GM19023 (cell line): ENCODE measurements at regions not wholly inside any gene's neighbourhood (a gene's known extent, or its start where the extent isn't known, plus 50 kb on each side); places are given as distances from the start of the nearest gene placed in this dataset.

Experiments
- ATAC-seq: cut with Tn5 transposase; IDR thresholded peaks from one replicate; pipeline ENCODE4 v1.9.1; 2021; ENCODE audit warnings: mild to moderate bottlenecking, moderate library complexity; ENCODE audit not compliant: unreplicated experiment

DNA sequence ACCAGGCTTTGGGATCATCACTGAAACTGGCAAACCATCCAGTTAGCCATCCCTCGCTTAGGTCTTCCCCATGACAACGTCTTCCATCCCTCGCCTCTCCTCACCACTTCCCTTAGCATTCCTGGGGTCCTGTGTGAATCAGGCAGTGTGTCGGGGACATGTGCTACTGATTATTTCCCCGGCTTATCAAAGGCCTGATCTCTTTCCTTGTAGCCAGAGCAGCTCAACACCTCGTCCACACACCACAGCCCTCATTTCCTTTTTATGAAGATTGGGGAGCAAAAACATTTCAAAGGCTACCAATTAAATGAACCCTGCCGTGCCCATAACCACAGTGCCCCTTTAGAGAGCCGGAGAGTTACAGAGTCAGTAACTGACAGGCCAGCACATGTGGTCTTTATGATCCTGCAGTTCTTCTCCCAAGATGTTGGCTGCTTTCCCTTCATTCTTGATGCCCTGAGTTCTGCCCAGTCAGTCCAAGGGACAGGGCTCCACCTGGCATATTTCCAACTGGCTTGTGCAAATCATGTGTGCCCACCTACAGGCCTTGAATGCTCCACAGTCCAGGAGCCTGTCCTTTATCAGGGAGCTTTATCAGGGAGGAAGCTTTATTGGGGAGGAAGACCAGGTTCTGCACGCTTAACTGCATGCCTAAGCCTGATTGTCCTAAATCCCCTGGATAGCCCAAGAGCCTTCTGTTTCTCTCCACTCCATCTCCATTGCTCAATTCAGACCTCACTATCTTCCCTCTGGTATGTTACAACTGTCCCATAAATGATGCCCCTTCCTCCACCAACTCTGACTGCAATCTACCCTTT lies 343.1 kb downstream of the CYRIA start:
- no peak for ATAC-seq

DNA sequence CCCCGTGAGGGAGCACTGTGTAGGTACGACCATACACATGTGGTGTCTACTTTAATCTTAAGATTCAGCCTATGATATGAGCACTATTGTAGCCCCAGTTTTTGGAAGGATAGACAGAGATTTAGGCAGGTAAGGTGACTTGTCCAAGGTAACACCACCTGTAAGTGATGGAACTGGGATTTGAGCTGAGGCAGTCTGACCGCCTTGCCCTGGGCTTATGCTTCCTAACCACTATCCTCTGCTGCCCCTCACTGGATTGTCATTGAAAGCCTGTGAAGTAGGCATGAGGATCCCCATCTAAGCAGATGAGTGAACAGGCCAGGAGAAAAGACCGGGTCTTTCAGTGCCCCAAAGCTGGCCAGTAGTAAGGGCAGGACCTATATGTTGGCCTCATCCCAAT lies 343.8 kb downstream of the CYRIA start:
- no peak for ATAC-seq

DNA sequence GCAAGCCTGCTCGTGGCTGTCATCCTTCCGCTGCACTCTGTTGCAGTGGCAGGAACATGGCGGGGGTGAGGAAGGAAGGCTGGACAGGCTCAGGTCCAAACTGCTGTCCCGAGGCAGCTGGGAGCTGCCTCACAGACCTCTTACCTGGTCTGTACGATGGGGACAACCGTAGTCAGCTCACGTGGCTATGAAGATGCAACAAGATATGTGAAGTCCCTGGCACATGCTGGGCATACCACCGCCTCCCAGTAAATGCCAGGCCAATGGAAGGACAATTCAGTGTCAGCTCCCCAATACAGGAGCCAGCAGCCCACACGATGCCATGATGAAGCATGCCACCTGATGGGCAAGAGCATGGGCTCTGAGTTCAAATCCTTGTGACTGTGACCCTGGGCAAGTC lies 344.4 kb downstream of the CYRIA start:
- ATAC-seq = no peak

DNA sequence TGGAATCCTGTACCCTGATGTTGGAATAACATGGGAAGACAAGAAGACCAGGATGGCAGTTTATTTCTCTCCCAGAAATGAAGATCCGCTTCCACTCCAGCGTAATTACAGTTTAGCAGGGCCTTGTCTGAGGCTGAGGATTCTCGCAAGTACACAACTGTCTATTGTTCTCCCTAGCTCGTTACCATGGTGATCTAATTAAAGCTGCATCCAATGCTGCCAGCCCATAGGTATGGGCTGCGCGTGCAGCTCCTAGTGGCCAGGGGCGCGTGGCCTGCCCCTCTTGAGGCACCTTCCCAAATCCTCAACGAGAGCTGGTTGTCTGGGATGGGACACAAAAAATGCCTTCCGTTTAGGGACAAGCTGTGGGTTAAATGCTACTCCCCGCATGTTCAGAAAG lies 344.9 kb downstream of the CYRIA start:
- no peak for ATAC-seq

DNA sequence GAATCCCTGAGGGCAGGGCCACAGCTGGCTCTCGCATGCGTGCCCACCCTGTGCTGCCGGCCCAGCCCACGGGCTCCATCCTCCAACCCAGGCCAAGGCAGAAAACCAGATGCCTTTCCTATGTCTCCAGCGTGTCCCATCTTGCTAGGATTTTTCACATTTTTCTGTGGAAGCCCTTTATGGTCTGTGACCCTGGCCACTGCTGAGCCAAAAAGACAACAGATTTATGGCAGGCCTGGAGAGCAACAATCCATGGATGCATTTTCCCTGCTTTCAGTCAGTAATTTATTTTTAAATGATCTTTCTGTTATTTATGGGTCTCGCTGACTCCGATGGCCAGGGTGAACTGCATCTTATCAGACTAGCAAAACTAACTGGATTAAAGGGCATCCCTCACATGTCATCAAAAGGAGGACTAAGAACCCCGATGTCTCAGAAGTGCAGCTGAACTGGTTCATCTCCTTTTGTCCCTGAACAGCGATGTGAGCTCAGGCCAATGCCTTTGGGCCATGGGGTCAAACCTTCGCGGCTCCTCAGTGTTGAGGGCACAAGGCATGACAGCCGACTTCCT lies 346.0 kb downstream of the CYRIA start:
- ATAC-seq = no peak

DNA sequence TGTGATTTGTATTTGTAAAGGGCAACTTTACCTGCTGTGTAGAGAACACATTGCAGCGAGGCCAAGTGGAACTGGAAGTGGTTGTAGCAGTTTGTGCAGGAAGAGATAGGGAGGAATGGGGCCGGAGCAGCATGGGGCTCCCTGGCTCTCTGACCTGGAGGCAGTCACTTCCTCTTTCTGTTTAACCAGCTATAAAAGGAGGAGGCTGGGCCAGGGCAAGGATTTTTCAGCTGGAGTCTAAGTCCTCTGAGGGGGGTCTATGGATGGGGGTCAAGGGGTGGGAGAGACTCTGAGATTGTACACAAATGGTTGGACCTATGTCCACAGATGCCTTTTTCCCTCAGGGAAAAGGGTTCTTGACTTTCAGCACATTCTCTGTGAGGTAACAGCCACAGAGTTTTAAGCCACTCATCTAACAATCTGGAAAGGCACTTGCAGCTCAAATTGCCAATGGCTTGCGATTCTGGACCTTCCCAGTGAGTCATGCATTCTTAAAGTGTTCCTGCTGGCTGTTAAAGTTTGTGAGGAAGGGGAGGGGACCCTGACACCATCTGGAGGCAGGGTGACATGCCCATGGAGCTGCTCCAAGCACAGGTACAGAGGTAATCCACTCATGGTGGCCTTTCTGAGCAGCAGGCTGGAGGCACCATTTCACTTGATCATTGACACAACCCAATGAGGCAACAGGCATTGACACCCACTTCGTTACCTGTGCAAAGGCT lies 347.0 kb downstream of the CYRIA start:
- ATAC-seq = no peak

DNA sequence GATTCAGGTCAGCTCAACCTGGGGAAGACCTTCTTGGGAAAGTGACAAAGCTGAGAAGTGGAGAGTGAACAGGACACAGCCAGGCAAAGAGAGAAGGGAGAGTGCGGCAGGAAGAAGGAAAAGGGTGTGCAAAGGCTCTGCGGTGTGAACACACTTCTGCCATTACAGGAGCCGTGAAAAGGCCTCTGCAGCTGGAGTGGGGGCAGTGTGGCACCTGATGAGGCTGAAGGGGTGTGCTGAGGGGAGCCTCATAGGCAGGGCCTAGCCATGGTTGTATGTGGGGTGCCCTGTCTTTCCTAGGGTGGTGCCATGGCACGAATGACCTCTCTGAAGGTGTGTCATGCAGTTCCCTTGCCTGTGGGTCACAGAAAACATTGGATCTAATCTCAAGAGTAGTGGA lies 347.6 kb downstream of the CYRIA start:
- no peak for ATAC-seq

DNA sequence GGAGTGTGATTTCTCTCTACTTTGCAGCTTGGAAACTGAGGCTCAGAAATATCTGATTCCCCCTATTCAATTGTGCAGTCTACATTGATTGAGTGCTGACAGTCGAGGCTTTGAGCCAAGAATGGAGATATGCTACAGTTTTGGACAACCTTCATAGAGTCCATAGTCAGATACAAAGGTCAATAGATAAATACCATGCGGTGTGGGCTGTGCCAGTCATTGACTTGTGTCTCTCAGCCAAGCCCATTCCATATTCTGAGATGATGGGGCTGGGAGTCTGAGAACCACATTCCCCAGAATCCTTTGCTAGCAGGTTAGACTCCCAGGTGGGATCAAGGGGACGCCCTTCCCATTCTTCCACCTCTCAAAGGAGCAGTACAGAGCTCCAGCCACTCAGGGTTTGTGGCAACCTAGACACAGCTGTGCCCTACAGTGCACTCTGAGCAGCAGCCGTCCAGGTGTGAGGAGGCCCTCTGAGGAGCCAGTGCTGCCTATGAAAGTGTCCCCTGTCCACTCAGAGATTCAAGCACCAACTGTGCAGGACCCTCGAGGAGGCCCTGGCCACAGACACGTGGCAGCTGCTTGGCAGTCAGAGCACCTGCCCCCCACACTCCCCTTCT lies 348.3 kb downstream of the CYRIA start:
- no peak for ATAC-seq

DNA sequence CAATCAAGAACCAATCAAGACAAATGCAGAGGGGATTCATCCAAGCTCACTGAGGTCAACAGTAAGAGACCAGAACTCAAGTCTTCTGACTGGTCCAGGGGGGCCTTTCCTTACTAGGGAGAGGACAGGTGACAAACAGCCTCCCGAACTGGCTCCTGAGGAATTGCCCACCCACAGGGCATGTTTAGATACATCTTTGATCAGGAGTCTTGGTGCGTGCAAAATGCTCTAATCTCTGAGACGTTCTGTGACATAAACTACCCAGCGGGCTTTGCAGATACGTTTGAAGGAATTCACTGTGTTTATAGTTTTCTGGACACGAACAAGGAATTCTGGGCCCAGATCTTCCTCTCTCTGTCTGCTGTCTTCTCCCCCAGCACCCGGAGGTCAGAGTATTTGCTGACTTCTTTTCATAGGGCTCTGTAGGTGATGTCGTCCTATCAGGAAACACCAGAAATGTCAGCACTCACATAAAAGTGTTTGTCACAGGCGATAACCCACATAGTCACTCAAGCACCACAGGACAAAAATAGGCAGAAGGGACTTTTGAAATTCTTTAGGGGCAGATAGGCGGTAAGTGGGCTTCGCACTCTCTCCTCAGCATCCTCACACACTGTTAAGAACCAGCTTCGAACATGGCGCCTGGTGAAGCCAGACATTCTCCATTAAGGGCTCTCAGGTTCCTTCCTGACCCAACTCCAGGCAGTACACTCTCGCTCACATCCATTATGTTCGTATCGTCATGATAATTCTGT lies 349.0 kb downstream of the CYRIA start:
- ATAC-seq = no peak

DNA sequence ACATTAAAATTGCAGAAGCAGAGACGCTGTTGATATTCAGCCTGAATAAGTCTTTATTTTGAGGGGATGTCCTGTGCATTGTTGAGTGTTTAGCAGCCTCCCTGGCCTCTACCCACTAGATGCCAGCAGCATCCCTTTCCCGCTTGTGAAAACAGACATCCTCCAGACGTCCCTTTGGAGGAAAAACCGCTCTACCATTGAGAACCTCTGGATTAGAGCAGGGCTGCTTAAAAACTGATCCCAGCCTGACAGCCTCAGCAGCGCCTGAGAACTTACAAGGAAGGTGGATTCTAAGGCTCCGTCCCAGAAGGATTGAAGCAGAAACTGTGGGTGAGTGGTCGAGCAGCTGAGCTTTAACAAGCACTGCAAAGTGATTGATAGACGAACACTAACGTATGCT lies 349.7 kb downstream of the CYRIA start:
- no peak for ATAC-seq

DNA sequence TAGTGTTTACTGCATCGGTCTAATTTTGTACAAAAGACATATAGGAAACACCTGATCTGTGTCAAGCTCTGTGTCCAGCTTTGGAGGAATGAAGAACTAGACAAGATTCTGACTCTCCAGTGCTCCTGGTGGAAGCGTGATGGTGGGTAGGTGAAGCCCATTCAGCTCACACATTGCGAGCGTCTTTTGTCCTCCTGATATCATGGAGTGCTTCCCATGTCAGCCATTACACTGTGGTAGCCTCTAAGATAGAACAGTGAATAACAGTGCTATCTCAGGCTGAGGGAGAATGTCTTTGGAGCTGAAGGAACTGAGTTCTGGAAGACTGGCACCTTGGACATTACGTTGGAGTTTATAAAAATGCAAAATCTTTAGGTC lies 350.2 kb downstream of the CYRIA start:
- ATAC-seq = no peak

DNA sequence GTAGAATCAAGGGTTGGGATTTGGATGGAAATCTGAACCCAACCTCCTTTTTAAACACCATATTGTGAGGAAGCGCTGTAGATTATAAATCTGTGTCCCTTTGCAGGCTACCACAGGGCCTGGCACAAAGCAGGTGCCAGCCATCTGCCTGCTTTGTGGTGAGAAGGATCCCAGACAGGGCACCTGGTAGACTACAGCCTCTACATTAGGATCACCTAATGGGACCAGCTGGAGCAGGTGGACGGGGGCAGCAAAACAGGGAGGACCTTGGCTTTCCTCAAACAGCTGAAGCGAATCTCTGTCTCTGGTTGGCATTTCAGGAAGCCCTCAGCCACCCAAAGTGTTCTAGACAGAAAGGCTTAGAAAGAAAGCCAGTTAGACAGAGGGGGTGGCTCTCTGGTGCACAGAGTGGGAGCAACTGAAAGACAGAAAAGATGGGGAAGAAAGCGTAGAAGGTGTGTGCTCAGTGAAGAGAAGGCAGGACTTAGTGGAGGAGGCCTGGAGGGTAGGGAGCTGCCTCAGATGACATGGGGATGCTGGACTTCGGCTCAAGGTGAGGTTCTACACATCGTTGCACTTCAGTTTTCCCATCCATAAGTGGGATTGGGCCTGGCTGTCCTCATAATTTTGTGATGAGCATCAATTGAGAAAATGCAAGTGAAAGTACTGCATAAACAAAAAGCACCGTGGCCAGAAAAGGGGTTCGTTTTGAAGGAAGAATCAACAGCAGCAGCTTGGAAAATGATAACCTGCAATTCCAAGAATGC lies 350.8 kb downstream of the CYRIA start:
- no peak for ATAC-seq

DNA sequence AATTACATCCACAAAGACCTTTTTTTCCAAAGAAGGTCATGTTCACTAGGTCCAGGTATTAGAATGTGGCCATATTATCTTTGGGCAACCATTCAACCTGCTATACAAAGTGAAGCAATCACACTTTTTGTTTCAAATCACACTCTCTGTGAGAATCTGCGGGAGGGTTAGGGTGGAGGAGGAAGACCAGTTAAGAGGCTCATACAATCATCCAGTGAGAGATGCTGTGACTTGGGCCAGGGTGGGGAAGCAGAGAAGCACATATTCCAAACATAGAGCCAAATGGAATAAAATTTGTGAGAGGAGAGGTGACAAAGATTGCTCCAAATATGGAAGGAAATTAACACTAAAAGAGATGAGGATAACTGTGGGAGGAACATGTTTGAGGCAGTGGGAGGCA lies 351.6 kb downstream of the CYRIA start:
- no peak for ATAC-seq

DNA sequence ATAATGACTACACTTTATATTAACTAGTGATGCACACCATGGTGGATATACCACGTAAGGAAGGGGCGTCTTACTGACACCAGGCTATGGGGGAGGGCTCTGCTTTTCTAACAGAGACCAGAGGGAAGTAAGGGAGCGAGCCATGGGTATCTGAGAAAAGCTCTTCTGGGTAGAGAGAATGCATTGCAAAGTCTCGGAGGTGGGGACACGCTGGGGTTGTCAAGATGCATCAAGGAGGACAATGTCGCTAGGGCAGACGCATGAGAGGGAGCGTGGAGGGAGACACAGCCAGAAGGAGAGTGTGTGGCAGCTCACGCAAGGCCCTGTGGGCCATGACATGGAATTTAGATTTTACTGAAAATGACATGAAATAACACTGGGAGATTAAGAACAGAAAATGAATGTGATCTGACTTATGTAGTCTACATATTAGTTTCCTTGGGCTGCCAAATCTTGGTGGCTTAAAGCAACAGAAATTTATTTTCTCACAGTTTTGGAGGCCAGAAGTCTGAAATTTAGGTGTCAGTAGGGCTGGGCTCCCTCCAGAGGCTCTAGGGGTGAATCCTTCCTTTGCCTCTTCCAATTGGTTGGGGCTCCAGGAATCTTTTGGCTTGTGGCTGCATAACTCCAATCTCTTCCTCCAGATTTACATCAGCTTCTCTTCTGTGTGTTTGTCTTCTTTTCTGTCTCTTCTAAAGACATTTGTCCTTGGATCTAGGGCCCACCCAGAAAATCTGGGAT lies 352.2 kb downstream of the CYRIA start:
- no peak for ATAC-seq

DNA sequence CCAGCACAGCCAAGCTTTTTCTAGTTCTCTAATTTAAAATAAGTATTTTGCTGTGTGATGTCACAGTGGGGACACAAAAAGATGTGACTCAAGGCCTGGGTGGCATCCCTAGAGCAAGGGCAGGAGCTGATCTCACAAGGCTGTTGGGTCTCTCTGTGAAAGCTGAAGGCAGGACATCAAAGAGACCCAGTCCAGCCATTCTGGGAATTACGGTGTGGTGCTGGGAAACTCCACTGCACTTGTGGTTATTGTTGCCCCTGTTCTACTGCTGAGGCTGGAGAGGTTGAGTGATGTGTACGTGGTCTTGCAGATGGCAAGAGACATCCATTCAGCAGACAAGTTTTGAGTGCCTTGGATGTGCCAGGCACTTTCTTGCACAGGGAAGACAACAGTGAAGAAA lies 352.9 kb downstream of the CYRIA start:
- no peak for ATAC-seq

DNA sequence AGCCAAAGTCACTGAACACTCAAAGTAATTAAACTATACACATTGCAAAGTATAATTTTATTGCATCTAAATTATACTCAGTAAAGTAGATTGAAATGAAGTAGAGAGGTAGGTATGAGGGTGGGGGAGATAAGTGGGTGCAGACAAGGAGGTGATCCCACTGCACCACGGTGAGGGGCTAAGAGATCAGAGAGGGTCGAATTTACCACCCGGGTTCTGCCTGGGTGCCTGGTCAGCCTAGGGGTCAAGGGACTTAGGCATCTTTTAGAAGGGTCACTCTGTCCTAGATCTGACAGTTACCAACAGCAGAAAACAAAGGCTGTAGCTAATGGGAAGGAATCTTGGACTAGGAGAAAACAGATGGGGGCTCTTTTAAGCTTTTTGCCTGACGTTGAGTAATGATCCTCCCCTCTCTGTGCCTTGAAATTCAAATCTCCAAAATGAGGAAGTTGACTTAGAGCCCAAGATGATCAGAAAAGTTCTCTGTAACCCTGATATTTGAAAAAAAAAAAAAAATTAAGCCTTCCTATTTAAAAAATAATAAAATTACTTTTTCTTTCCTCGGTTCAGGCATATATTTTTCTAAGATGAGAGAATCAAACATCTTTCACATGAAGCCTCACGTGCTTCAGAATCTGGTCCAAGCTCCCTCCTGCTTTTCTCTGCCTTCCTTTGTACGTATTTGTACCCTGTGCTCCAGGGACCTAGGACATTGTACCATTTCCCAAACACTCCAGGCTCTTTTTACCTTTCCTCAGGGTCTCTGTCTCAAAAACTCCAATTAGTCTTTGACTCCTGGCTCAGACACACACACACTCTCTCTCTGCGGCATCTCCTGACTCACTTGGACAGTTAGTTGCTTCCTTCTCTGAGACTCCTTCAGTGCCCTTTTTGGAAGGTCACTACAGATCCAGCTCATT lies 353.9 kb downstream of the CYRIA start:
- no peak for ATAC-seq

DNA sequence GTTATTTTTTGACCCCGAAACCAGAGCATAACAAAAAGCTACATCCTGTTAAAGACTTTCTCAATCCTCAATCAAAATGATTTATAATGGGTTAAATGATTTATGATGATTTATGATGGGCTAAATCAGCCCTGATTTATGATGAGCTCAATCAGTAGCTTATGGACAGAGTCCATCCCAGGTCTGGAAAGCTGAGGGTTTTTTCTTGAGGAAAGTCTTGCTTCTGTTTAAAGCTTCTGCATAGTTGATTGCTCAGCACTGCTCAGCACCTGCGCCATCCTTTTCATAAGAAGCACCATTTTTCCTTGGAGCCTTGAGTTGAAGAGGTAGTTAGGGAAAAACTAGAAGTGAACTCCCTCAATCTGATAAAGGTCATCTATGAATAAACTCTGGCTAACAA lies 356.8 kb downstream of the CYRIA start:
- no peak for ATAC-seq

DNA sequence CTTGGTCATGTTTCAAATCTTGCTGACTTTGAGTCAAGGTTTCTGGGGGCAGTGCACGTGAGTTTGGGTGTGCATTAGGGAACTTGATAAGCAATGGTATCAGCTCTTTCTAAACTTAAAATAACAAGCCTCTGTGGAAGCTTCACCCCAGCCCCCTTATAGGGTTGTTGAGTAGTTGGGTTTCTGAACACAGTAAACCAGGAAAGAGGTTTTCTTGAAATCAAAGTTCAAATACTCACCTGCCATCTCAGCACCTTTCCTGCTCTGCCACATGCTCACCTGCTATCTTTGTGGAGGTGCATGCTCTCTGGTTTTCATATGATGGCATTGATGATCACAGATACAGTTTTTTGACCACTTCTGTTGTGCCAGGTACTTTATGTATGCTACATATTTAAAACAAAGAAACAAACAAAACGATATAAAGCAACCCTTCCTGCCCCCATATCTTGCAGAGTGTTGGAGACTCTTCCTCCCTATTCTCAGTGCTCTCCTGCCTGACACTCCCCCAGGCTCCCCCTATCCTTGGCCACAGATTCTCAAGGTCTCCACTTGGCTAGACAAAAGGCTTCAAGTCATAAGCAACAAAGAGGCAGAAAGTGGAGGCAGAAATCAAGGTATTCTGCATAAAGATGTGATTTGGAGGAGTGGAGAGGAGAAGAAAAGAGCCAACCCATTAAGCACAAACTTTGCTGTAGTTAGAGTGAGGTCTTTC lies 360.6 kb downstream of the CYRIA start:
- no peak for ATAC-seq
